Heart right ventricle (tissue), 16 donors: ENCODE measurements at regions not wholly inside any gene's neighbourhood (a gene's known extent, or its start where the extent isn't known, plus 50 kb on each side); places are given as distances from the start of the nearest gene placed in this dataset.

Source experiments
- ATAC-seq, 8 donors: fragments of 200-7000 bp; cut with Tn5 transposase; one replicate each; pipeline ENCODE4 v1.9.1; 2020; ENCODE audit warnings: mild to moderate bottlenecking in 8 of 8, moderate library complexity in 8 of 8, moderate number of reproducible peaks in 1 of 8
- DNase-seq, 2 donors: peaks; one replicate each; pipeline ENCODE4 v3.0.0-alpha.2; 2020
- H3K27ac ChIP-seq, 10 donors: fragments of 200-600 bp; sonication (generic) in 2 of 10; one replicate each; pipeline versions ENCODE4 v1.5.0 to v1.8.0; 2020 to 2022; ENCODE audit warnings: mild to moderate bottlenecking in 3 of 10
- H3K27me3 ChIP-seq, 7 donors: fragments of 200-600 bp; one replicate each; pipeline ENCODE4 v1.8.0; 2021 to 2022; ENCODE audit warnings: mild to moderate bottlenecking in 2 of 7
- H3K36me3 ChIP-seq, 9 donors: fragments of 200-600 bp; sonication (generic) in 1 of 9; one replicate each; pipeline versions ENCODE4 v1.5.0 to v1.8.0; 2020 to 2022; ENCODE audit warnings: mild to moderate bottlenecking in 2 of 9
- H3K4me1 ChIP-seq, 9 donors: fragments of 200-600 bp; sonication (generic) in 1 of 9; one replicate each; pipeline versions ENCODE4 v1.5.0 to v1.8.0; 2020 to 2022; ENCODE audit warnings: mild to moderate bottlenecking in 4 of 9
- H3K4me3 ChIP-seq, 10 donors: fragments of 200-600 bp; sonication (generic) in 2 of 10; one replicate each; pipeline versions ENCODE4 v1.5.0 to v1.8.0; 2020 to 2022; ENCODE audit warnings: mild to moderate bottlenecking in 7 of 10, moderate library complexity in 2 of 10
- H3K9me3 ChIP-seq, 11 donors: fragments of 200-600 bp in 10 of 11; sonication (generic) in 2 of 11; one replicate each; pipeline versions ENCODE4 v1.5.0 to v1.8.0; 2013 to 2022; ENCODE audit warnings: mild to moderate bottlenecking in 2 of 11, control low read depth in 1 of 11, moderate library complexity in 1 of 11
- WGBS, 2 donors: extraction: QIAGEN DNeasy Blood & Tissue Kit; methylation state at CpG; one replicate each; pipeline ENCODE4 v1.1.7; 2013; ENCODE audit warnings: inconsistent platforms in 1 of 2; 5-methylcytosine and 5-hydroxymethylcytosine counted together
- intact Hi-C, 10 donors: fragments of 100-400 bp; cut with DNase I; formaldehyde crosslinking; loops; one replicate each; pipeline versions ENCODE4 v1.11.1 to v1.14.2; 2022
- TF ChIP-seq, protein P1 (sequence below), 9 donors: fragments of 200-600 bp; sonication (generic) in 2 of 9; IDR thresholded peaks; one replicate each; pipeline versions ENCODE4 v1.5.0 to v1.8.0; 2021 to 2022; ENCODE audit warnings: antibody characterized with exemption in 9 of 9, mild to moderate bottlenecking in 5 of 9, moderate library complexity in 1 of 9
- donor health status: Arrhythmogenic right ventricular cardiomyopathy.
- donor health status: ischemic (EF 13 %, LVEDD 7.1; RV severe dilation, severe dysfunction).
- donor health status: healthy with polysubstance abuse.
- donor health status: DM: no; HTN: yes; CAD: no.
- donor health status: DM: no; HTN: no; CAD: no.
- donor health status: ischemic (EF 25% LVEDD 6.9; RV normal size, moderate dysfunction).
- donor health status: ischemic (EF 25% LVEDD 5.7; RV mildly dilated, moderate dysfunction).
- donor health status: healthy.
- donor health status: DM: yes; HTN: yes; CAD: no.
- donor health status: Ischemic cardiomyopathy.
- donor health status: ischemic (EF 35%, LVEDD 5.7; RV mildly dilated, moderate dysfunction).
- donor health status: nonischemic (EF 11% LVEDD 7.7; RV severe dilation, severe dysfunction).
- donor health status: DM: yes; HTN: yes; CAD: no.
- donor health status: PGD.
- donor health status: ischemic (EF 29% LVEDD 5.4; RV normal size, mild dysfunction).
- donor health status: nonischemic (EF 23%, LVEDD 6.1; RV moderate dilation, normal function).

DNA sequence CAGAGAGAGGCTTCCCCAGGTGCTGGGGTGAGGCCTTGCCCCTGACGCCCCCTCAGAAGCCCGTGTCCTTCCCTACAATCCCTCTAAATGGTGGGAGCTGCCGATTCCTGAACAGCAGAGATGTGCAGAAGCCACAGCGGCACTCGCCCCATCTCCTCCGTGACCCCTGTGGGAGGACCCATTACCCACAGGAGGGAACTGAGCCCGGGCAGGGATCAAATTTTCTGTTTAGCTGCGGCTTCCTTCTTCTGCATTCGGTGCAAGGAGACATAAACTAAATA, 181.2 kb upstream of the RAB6C start:
- H3K4me3 ChIP-seq = no peak overlapping the region
- no peak overlapping the region for H3K27ac ChIP-seq
- TF ChIP-seq, protein P1, sequence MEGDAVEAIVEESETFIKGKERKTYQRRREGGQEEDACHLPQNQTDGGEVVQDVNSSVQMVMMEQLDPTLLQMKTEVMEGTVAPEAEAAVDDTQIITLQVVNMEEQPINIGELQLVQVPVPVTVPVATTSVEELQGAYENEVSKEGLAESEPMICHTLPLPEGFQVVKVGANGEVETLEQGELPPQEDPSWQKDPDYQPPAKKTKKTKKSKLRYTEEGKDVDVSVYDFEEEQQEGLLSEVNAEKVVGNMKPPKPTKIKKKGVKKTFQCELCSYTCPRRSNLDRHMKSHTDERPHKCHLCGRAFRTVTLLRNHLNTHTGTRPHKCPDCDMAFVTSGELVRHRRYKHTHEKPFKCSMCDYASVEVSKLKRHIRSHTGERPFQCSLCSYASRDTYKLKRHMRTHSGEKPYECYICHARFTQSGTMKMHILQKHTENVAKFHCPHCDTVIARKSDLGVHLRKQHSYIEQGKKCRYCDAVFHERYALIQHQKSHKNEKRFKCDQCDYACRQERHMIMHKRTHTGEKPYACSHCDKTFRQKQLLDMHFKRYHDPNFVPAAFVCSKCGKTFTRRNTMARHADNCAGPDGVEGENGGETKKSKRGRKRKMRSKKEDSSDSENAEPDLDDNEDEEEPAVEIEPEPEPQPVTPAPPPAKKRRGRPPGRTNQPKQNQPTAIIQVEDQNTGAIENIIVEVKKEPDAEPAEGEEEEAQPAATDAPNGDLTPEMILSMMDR (IDR thresholded peaks at IDR 0.05) = no peak
- H3K9me3 ChIP-seq = no peaks in the 10 kb centered on the region
- ATAC-seq (no peak), DNase-seq (no peak)
- intact Hi-C loops = no loop called here
- WGBS, 2 donors = 88 to 90% methylated on average over 9 of the region's 9 CpGs
- peaks cover 0 to 33% (median 8%) of the 10 kb centered on the region in 7 donors for H3K27me3 ChIP-seq
- H3K4me1 ChIP-seq = no peaks in the 10 kb centered on the region
- H3K36me3 ChIP-seq = no peaks in the 10 kb centered on the region

DNA sequence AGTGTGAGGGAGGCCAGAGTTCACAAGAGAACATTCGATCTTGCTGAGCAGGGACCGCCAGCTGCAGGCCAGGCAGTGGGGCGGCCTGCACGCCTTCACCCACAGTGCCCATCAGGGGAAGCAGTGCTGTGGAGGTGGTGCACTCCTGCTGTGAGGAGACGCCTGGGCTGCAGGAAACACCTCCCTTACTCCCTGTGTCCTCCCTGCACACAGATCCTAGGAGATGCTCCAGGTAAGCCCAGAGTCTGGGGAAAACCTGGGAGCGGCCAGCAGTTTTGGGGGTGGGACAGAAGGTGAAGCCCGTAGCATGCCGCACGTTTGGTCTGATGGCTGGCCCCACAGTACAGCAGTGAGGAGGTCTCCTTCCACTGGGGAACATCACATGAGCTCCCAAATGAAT, 180.8 kb upstream of the RAB6C start:
- Histone ChIP-seq H3K36me3 (no peaks in the 10 kb centered on the region), H3K27me3 (peaks cover 0 to 33% (median 8%) of the 10 kb centered on the region in 7 donors), H3K4me1 (no peaks in the 10 kb centered on the region), H3K9me3 (no peaks in the 10 kb centered on the region), H3K4me3 (no peak overlapping the region), H3K27ac (no peak overlapping the region)
- DNase-seq (no peak), ATAC-seq (no peak)
- TF ChIP-seq, protein P1 (IDR thresholded peaks at IDR 0.05) = no peak
- intact Hi-C loops = no loop called here
- WGBS, 2 donors = 88 to 90% methylated on average over 9 of the region's 9 CpGs

DNA sequence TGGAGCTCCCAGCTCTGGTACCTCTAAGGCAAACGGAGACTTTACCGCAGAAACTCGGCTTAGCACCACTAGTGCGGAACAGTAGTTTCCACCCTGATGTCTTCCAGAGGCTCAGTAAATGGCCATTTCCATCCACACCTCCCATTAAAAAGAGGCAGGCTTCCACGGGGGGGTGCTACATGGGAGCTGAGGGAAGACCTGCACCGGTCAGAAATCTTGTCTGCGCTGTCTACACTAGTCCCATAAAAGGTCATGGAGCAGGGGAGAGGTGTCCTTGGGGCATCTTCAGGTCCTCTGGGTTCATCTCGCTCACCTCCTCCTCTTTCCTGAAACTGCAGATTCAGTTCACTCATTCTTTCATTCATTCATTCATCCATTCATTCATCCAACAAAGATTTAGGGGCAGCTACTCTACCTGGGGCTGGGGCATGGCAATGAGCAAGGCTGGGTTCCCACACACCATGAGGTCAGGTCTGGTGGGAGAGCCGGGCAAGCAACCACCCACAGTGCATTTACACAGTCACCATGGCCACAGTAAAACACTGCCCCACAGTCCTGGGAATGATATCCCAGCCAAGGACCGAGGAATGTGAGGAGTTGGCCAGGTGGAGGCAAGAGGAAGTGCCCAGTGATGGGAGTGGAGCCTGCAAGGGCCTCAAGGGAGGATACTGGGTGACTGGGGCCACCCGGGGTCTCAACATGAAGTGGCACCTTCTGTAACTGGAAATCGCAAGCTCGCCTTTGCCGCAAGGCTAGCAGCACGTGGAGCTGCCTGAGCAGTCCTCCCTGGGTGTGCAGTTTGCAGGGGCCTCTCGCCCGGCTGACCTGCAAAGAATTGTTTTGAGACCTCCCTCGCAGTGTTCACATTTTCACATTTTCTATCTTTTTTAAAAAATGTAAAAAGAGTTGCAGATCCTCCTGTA, 180.2 kb upstream of the RAB6C start:
- H3K36me3 ChIP-seq = no peaks in the 10 kb centered on the region
- no peak for DNase-seq
- no peak overlapping the region for H3K27ac ChIP-seq
- TF ChIP-seq, protein P1 (IDR thresholded peaks at IDR 0.05) = no peak
- 89% methylated on average over 18 of the region's 18 CpGs for WGBS, 2 donors
- H3K4me1 ChIP-seq = no peaks in the 10 kb centered on the region
- no peaks in the 10 kb centered on the region for H3K9me3 ChIP-seq
- intact Hi-C loops = no loop called here
- peaks cover 0 to 33% (median 8%) of the 10 kb centered on the region in 7 donors for H3K27me3 ChIP-seq
- ATAC-seq = no peak
- no peak overlapping the region for H3K4me3 ChIP-seq

DNA sequence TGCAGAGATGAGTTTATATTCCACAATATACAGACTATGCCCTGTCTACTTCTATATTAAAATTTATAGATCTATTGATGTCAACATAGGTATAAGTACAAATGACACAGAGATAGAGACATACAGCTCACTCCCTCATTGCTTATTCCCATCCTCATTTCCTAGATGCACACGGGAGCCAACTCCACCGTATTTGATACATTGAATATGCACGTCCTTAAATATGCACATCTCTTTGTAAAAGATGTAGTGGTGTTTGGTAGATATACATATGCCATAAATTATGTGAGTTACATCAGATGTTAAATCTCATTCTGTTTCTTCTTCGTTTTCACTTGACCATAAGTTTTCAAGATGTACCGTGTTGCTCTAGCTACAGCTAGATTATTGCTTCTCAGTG, 179.2 kb upstream of the RAB6C start:
- intact Hi-C loops = no loop called here
- H3K36me3 ChIP-seq = no peaks in the 10 kb centered on the region
- no peak for ATAC-seq
- no peaks in the 10 kb centered on the region for H3K9me3 ChIP-seq
- H3K4me3 ChIP-seq = no peak overlapping the region
- 87 to 89% methylated on average over 5 of the region's 5 CpGs for WGBS, 2 donors
- no peak overlapping the region for H3K27ac ChIP-seq
- TF ChIP-seq, protein P1 (IDR thresholded peaks at IDR 0.05) = no peak
- no peak for DNase-seq
- H3K4me1 ChIP-seq = no peaks in the 10 kb centered on the region
- H3K27me3 ChIP-seq = peaks cover 0 to 34% (median 14%) of the 10 kb centered on the region in 7 donors
